Chondrocyte (in vitro differentiated cells): ENCODE measurements at regions not wholly inside any gene's neighbourhood (a gene's known extent, or its start where the extent isn't known, plus 50 kb on each side); places are given as distances from the start of the nearest gene placed in this dataset.

Experiments used
- DNase-seq: peaks from one replicate; pipeline ENCODE4 v3.0.0; 2021; ENCODE audit warnings: mixed read lengths, low spot score
- H3K27ac Mint-ChIP-seq: one replicate; pipeline ENCODE4 v1.8.0; 2021; ENCODE audit warnings: mild to moderate bottlenecking, moderate library complexity, mixed read lengths; ENCODE audit not compliant: unreplicated experiment
- H3K27me3 Mint-ChIP-seq: 2 replicates; pipeline ENCODE4 v1.8.0; 2021; ENCODE audit warnings: low read depth, mixed read lengths
- H3K36me3 Mint-ChIP-seq: 2 replicates; pipeline ENCODE4 v1.8.0; 2021; ENCODE audit warnings: low read depth, mixed read lengths
- H3K4me1 Mint-ChIP-seq: 2 replicates; pipeline ENCODE4 v1.8.0; 2021; ENCODE audit warnings: low read depth, mild to moderate bottlenecking, mixed read lengths
- H3K4me3 Mint-ChIP-seq: one replicate; pipeline ENCODE4 v1.8.0; 2021; ENCODE audit warnings: mild to moderate bottlenecking, moderate library complexity, mixed read lengths; ENCODE audit not compliant: unreplicated experiment
- H3K9me3 Mint-ChIP-seq: 2 replicates; pipeline ENCODE4 v1.8.0; 2021; ENCODE audit warnings: low read depth, mixed read lengths
- CTCF ChIP-seq: fragments of 200-600 bp; sonication (generic); IDR thresholded peaks from 2 replicates; pipeline ENCODE4 v1.5.0; 2021; ENCODE audit warnings: antibody characterized with exemption, mild to moderate bottlenecking, moderate library complexity

- Mint-ChIP-seq H3K36me3 (no peaks in the 10 kb centered on the region), H3K4me3 (no peak overlapping the region), H3K27ac (no peak overlapping the region), H3K27me3 (no peaks in the 10 kb centered on the region), H3K4me1 (peaks cover 2% of the 10 kb centered on the region), H3K9me3 (no peaks in the 10 kb centered on the region)
- DNase-seq = no peak
- no peak for TF ChIP-seq CTCF
These were observed 92.9 kb upstream of the NAA20 start for GRCh38 chr20:19924255-19924654.

DNA sequence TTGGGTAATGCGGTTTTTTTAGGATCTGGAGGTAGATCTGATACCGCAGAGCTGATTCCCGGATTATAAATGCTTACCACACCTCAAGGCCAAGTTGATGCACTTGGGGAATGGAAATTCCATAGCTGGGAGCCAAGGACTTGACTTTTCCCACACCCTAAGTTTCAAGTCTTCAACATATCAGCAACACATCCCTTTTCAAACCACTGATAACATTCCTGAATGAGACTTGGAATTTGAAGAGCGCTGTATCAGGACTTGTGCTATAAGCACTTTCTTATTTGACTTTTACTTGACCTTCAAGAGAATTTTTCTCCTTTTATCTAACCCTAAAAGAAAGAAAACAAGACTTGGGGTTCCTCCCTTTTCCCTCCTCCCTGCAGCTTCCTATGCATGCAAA is 90.6 kb upstream of the NAA20 start:
- H3K9me3 Mint-ChIP-seq = no peaks in the 10 kb centered on the region
- DNase-seq = no peak
- TF ChIP-seq CTCF = no peak
- H3K4me1 Mint-ChIP-seq = peaks cover 2% of the 10 kb centered on the region
- no peaks in the 10 kb centered on the region for H3K27me3 Mint-ChIP-seq
- no peaks in the 10 kb centered on the region for H3K36me3 Mint-ChIP-seq
- H3K4me3 Mint-ChIP-seq = no peak overlapping the region
- no peak overlapping the region for H3K27ac Mint-ChIP-seq

DNA sequence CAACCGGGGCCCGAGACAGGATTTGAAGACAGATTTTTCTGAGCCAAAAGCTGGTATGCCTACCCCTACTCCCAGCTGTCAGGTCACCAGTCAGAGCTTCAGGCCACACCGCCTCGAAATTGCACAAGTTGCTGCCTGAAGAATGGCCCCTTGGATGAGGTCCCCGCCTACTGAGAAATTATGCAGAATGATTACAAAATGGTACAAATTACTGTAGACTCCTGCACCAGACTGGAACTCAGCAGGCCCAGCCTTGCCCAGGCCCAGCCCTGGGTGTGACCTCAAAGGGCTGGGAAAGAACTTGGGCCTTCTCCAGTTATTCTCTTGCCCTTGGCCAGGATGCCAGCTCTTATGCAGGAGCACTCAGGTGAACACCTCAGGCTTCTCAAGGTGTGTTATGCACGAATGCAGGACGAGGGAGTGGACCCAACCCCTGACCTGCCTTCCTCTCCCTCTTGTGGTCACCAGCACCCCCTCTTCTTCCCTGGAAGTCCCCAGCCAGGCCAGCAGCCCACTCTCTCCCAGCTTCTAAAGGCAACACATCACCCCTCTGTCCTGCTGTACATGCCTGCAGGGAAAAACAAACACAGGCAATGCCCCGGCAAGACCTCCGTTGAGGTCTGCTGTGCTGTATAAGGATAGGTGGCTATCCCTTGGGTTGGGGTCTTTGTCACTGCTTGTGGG is 88.7 kb upstream of the NAA20 start:
- TF ChIP-seq CTCF = no peak
- DNase-seq = no peak
- Mint-ChIP-seq H3K36me3 (no peaks in the 10 kb centered on the region), H3K4me1 (peaks cover 13% of the 10 kb centered on the region), H3K27me3 (no peaks in the 10 kb centered on the region), H3K27ac (no peak overlapping the region), H3K4me3 (no peak overlapping the region), H3K9me3 (no peaks in the 10 kb centered on the region)

DNA sequence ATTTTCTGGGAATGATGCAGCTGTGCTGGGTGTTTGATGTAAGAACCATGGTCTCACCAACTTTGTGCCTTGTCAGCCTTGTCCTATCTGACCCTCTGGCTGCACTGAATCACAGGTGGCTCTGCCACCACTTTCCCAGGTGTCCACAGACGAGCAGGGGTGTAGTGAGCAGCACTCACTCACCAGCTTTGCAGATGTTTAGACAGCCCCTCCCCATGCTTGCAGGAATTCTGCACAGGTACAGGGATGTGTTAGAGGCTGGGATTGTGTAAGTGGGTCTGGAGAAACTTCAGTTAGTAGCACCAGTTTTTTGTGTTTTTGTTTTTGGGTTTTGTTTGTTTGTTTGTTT is 88.2 kb upstream of the NAA20 start:
- Mint-ChIP-seq H3K4me1 (peaks cover 13% of the 10 kb centered on the region), H3K27ac (no peak overlapping the region), H3K9me3 (no peaks in the 10 kb centered on the region), H3K36me3 (no peaks in the 10 kb centered on the region), H3K27me3 (no peaks in the 10 kb centered on the region), H3K4me3 (no peak overlapping the region)
- TF ChIP-seq CTCF = no peak
- DNase-seq = no peak

DNA sequence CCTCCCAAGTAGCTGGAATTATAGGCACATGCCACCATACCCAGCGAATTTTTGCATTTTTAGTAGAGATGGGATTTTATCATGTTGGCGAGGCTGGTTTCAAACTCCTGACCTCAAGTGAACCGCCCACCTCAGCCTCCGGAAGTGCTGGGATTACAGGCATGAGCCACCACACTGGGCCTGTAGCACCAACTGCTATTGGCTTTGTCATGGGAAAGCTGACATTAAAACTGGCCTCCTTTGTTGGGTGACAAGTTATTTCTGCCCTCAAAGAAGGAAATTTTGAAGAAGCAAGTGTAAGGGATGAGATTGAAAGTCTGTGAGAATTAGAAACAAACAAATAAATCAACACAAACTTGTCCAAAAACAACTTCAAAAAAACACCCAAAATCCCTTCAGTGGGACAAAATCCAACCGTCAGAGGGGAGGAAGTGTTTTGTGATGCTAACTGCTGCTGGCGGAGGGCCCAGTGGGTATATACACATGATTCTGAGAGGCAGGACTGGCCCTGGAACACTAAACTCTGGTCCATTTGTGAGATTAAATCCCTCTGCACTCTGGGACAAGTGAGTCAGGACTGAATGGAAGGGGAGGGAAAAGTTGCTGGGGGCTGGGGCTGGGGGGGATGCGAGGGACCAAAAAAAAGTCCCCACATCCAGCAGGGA is 87.5 kb upstream of the NAA20 start:
- H3K27ac Mint-ChIP-seq = no peak overlapping the region

More for the DNA sequence above, 87.5 kb upstream of the NAA20 start:
- Mint-ChIP-seq H3K9me3 (no peaks in the 10 kb centered on the region), H3K36me3 (no peaks in the 10 kb centered on the region), H3K4me3 (no peak overlapping the region), H3K4me1 (peaks cover 13% of the 10 kb centered on the region), H3K27me3 (no peaks in the 10 kb centered on the region)
- no peak for TF ChIP-seq CTCF
- no peak for DNase-seq
